PC-9 (cell line): ENCODE measurements at regions not wholly inside any gene's neighbourhood (a gene's known extent, or its start where the extent isn't known, plus 50 kb on each side); places are given as distances from the start of the nearest gene placed in this dataset.

Experiments
- BruUV-seq: library from RNA; stranded (reverse); fragments of 400-500 nt; replicated peaks from 2 replicates; lab custom pipeline; 2021; lab: Mats Ljungman, UMichigan
- CTCF ChIA-PET: fragments of 300-600 bp; sonication (Branson Sonifier 250); formaldehyde crosslinking; loops from one replicate; lab custom pipeline; 2022; ENCODE audit warnings: antibody characterized with exemption; lab: Charles Lee
- POLR2A ChIA-PET: fragments of 300-600 bp; sonication (Branson Sonifier 250); formaldehyde crosslinking; loops from one replicate; lab custom pipeline; 2022; ENCODE audit warnings: antibody characterized with exemption; ENCODE audit not compliant: unreplicated experiment; lab: Charles Lee
- DNase-seq, 2 experiments: peaks; one replicate each; pipeline versions ENCODE4 v3.0.0 to v3.0.0-alpha.2; 2015 to 2022; ENCODE audit warnings: mixed read lengths in 1 of 2
- H2AFZ ChIP-seq: fragments of 200-600 bp; sonication (generic); 2 replicates; pipeline ENCODE4 v1.8.1; 2017; ENCODE audit warnings: antibody characterized with exemption
- H3F3A ChIP-seq: fragments of 200-600 bp; sonication (generic); 2 replicates; pipeline ENCODE4 v1.8.1; 2017; ENCODE audit warnings: antibody characterized with exemption, mild to moderate bottlenecking, low read depth; ENCODE audit not compliant: insufficient read depth
- H3K27ac ChIP-seq: fragments of 200-600 bp; sonication (generic); 2 replicates; pipeline ENCODE4 v1.6.1; 2016; ENCODE audit warnings: mixed run types
- H3K27me3 ChIP-seq: fragments of 200-600 bp; sonication (generic); 2 replicates; pipeline ENCODE4 v1.6.1; 2016; ENCODE audit warnings: low read depth, mixed run types; ENCODE audit not compliant: insufficient read depth
- H3K36me3 ChIP-seq: fragments of 200-600 bp; sonication (generic); 2 replicates; pipeline ENCODE4 v1.6.1; 2016; ENCODE audit warnings: low read depth, mixed run types
- H3K4me1 ChIP-seq: fragments of 200-600 bp; sonication (generic); replicated peaks from 2 replicates; pipeline ENCODE4 v1.6.1; 2016; ENCODE audit warnings: mixed run types; ENCODE audit not compliant: insufficient read depth
- H3K4me2 ChIP-seq: fragments of 200-600 bp; sonication (generic); 2 replicates; pipeline ENCODE4 v1.6.1; 2017; ENCODE audit warnings: mixed run types
- H3K4me3 ChIP-seq: fragments of 200-600 bp; sonication (generic); 2 replicates; pipeline ENCODE4 v1.6.1; 2016; ENCODE audit warnings: mixed run types
- H3K79me2 ChIP-seq: fragments of 200-600 bp; sonication (generic); 2 replicates; pipeline ENCODE4 v1.6.1; 2017; ENCODE audit warnings: low read depth, mixed run types
- H3K9me2 ChIP-seq: fragments of 200-600 bp; sonication (generic); 2 replicates; pipeline ENCODE4 v1.8.1; 2017; ENCODE audit warnings: mild to moderate bottlenecking; ENCODE audit not compliant: insufficient read depth
- H3K9me3 ChIP-seq: fragments of 200-600 bp; sonication (generic); 2 replicates; pipeline ENCODE4 v1.8.1; 2016; ENCODE audit warnings: low read depth; ENCODE audit not compliant: insufficient read depth
- H4K20me1 ChIP-seq: fragments of 200-600 bp; sonication (generic); 2 replicates; pipeline ENCODE4 v1.8.1; 2017; ENCODE audit not compliant: insufficient read depth
- EZH2 ChIP-seq: fragments of 200-600 bp; sonication (generic); IDR thresholded peaks from 2 replicates; pipeline ENCODE4 v1.8.0; 2017; ENCODE audit warnings: antibody characterized with exemption, low read depth
- intact Hi-C: fragments of 100-400 bp; cut with micrococcal nuclease; formaldehyde crosslinking; loops from one replicate; pipeline ENCODE4 v1.10.0; 2022; ENCODE audit not compliant: unreplicated experiment
- TF ChIP-seq, protein P1 (sequence below): fragments of 200-600 bp; sonication (generic); conservative IDR thresholded peaks from 2 replicates; pipeline ENCODE4 v1.6.1; 2017; ENCODE audit warnings: mixed run types, antibody characterized with exemption, mild to moderate bottlenecking, moderate library complexity

DNA sequence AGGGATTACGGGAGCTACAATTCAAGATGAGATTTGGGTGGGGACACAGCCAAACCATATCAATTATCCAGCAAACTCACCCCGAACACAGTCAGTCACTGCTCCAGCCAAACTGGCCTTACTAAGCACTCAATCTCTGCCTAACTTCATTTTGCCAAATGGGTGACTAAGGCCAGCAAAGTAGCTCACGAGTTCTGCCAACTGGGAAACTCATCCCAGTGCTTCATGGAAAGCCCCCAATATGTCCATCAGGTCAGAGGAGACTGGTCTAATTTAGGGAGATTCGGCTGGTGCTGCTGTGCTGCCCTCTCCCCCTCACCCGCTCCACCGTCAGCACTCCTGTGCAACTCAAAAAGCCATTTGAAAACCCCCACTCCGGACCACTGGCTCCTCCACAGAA, 324.0 kb downstream of the FOXO1 start:
- Histone ChIP-seq H3K4me1 (no peaks in the 10 kb centered on the region), H3K9me2 (no peaks in the 10 kb centered on the region), H3F3A (no peaks in the 10 kb centered on the region), H4K20me1 (no peaks in the 10 kb centered on the region), H3K4me3 (no peak overlapping the region), H3K27ac (no peak overlapping the region), H3K36me3 (no peaks in the 10 kb centered on the region), H3K4me2 (no peak overlapping the region), H2AFZ (no peak overlapping the region), H3K9me3 (no peaks in the 10 kb centered on the region), H3K79me2 (no peaks in the 10 kb centered on the region), H3K27me3 (no peaks in the 10 kb centered on the region)
- no peak for DNase-seq
- ChIA-PET POLR2A (interaction anchor here (0.7 kb wide), 1 partner anchor 33 kb away, joined by 5 read pairs; no protein-coding TSS in a partner anchor), CTCF (no interaction called here)
- intact Hi-C loops, result loop anchor here (5.0 kb wide), 1 partner anchor 100 kb away; no protein-coding TSS in a partner anchor
- BruUV-seq, result no TSS peak
- TF ChIP-seq EZH2, result no peak
- TF ChIP-seq, protein P1, sequence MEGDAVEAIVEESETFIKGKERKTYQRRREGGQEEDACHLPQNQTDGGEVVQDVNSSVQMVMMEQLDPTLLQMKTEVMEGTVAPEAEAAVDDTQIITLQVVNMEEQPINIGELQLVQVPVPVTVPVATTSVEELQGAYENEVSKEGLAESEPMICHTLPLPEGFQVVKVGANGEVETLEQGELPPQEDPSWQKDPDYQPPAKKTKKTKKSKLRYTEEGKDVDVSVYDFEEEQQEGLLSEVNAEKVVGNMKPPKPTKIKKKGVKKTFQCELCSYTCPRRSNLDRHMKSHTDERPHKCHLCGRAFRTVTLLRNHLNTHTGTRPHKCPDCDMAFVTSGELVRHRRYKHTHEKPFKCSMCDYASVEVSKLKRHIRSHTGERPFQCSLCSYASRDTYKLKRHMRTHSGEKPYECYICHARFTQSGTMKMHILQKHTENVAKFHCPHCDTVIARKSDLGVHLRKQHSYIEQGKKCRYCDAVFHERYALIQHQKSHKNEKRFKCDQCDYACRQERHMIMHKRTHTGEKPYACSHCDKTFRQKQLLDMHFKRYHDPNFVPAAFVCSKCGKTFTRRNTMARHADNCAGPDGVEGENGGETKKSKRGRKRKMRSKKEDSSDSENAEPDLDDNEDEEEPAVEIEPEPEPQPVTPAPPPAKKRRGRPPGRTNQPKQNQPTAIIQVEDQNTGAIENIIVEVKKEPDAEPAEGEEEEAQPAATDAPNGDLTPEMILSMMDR, result no peak

DNA sequence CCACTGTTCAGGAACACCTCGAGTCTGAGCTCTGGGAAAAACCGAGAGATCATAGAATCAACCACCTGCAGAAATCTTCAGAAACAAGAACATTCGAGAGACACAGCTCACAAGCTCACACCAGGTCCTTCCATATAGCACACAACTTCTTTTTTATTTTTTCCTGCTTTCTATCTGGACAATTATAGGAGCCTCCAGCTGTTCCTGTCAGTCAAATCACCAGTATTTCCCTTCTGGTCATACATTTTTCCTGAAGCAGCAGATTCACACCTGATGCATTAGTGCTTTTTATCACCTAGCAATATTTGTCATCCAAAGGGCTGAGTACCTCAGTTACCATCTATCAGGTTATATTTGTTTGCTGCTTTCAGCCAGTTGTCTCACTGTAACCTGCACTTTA, 323.5 kb downstream of the FOXO1 start:
- Histone ChIP-seq H4K20me1 (no peaks in the 10 kb centered on the region), H3K27me3 (no peaks in the 10 kb centered on the region), H3K79me2 (no peaks in the 10 kb centered on the region), H3K27ac (no peak overlapping the region), H3K4me2 (no peak overlapping the region), H3K9me3 (no peaks in the 10 kb centered on the region), H3K4me1 (no peaks in the 10 kb centered on the region), H3K9me2 (no peaks in the 10 kb centered on the region), H3K36me3 (no peaks in the 10 kb centered on the region), H3K4me3 (no peak overlapping the region), H3F3A (no peaks in the 10 kb centered on the region), H2AFZ (no peak overlapping the region)
- no peak for DNase-seq
- TF ChIP-seq EZH2, result no peak
- TF ChIP-seq, protein P1, result no peak
- POLR2A ChIA-PET, result no interaction called here
- intact Hi-C loops, result loop anchor here (5.0 kb wide), 1 partner anchor 99 kb away; no protein-coding TSS in a partner anchor
- BruUV-seq, result no TSS peak
- CTCF ChIA-PET, result no interaction called here

DNA sequence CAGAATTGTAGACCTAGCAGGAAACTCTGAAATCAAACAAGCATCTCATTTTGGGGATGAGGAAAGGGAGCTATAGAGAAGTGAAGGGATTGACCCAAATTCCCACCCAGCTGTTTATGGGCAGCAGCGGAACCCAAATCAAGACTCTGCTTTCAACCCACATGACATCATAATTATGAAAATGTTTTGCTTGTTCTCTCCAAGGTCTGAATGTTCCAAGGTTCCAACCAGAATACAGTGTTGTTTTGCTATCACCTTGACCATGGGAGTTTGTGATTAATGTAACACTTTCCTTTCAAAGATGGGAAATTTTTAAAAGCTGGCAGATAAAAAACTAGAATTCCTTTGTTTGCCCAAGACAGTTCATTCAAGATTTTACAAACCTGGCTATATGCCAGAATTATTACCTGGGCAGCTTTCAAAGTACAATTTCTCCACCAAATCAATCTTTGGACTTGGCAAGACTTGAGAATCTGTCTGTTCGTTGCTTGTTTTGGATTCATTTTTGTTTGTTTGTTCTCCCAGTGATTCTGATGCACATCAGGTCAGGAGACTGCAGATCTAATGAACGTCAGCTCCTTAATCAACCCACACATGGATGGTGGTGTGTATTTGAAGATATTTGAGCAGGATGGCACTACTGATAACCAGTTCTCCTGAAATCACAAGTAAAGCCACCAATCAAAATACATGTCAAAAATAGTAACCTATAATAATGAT, 322.7 kb downstream of the FOXO1 start:
- no peaks in the 10 kb centered on the region for H3K36me3 ChIP-seq
- no peak overlapping the region for H3K4me3 ChIP-seq
- no peak overlapping the region for H3K4me2 ChIP-seq
- no peak overlapping the region for H2AFZ ChIP-seq
- no peaks in the 10 kb centered on the region for H3F3A ChIP-seq
- DNase-seq, result no peak
- CTCF ChIA-PET, result no interaction called here
- POLR2A ChIA-PET, result no interaction called here
- H3K27ac ChIP-seq, result no peak overlapping the region
- no TSS peak for BruUV-seq
- H3K4me1 ChIP-seq, result no peaks in the 10 kb centered on the region
- H3K9me3 ChIP-seq, result no peaks in the 10 kb centered on the region
- H4K20me1 ChIP-seq, result no peaks in the 10 kb centered on the region
- intact Hi-C loops, result loop anchor here (5.0 kb wide), 1 partner anchor 99 kb away; no protein-coding TSS in a partner anchor
- TF ChIP-seq, protein P1, result no peak
- TF ChIP-seq EZH2, result no peak
- H3K9me2 ChIP-seq, result no peaks in the 10 kb centered on the region
- H3K27me3 ChIP-seq, result no peaks in the 10 kb centered on the region
- no peaks in the 10 kb centered on the region for H3K79me2 ChIP-seq
